Bronchial epithelial cell (primary cell): ENCODE measurements at regions not wholly inside any gene's neighbourhood (a gene's known extent, or its start where the extent isn't known, plus 50 kb on each side); places are given as distances from the start of the nearest gene placed in this dataset.
A peak's percentile ranks its signal among the peaks of the same experiment; 100 is the strongest.

ENCODE experiments used
- DNase-seq: peaks from one replicate; pipeline ENCODE4 v3.0.0-alpha.2; 2010; ENCODE audit warnings: low read depth
- FAIRE-seq: peaks from 2 replicates; lab custom pipeline; 2011; peaks lifted over from hg19 to GRCh38; lab: Jason Lieb, UNC
- H3K27me3 ChIP-seq: 2 replicates; pipeline ENCODE4 v1.5.1; 2011; ENCODE audit warnings: low read length; ENCODE audit not compliant: control insufficient read depth, insufficient read depth
- H3K36me3 ChIP-seq: 2 replicates; pipeline ENCODE4 v1.5.1; 2011; ENCODE audit warnings: low read length; ENCODE audit not compliant: control insufficient read depth, insufficient read depth
- H3K4me3 ChIP-seq: 2 replicates; pipeline ENCODE4 v1.5.1; 2011; ENCODE audit warnings: mild to moderate bottlenecking, low read depth, low read length, control low read depth
- TF ChIP-seq, protein P1 (sequence below): IDR thresholded peaks from 2 replicates; pipeline ENCODE4 v1.5.1; 2011; ENCODE audit warnings: mild to moderate bottlenecking, moderate library complexity, low read length, control low read depth, inconsistent platforms; ENCODE audit not compliant: insufficient read depth, severe bottlenecking

DNA sequence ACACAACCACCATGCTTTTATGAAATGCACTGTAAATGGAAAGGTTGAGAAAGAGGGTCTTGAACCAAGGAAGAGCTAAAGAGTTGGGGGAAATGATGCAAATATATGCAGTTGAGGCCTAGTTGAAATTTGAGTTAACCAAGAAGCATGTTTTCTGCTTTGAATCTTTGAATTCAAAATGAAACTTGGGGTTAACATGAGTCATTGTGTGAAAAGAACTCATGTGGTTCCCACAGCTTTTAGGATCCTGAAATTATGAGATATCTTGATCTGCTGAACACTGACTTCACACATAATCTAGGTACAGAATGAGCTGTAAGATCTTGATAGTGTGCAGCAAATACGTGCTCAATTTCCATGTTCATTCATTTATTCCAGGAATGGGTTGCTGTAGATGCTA is 422.9 kb upstream of the TRIB2 start:
- FAIRE-seq (no peak), DNase-seq (no peak)
- TF ChIP-seq, protein P1, sequence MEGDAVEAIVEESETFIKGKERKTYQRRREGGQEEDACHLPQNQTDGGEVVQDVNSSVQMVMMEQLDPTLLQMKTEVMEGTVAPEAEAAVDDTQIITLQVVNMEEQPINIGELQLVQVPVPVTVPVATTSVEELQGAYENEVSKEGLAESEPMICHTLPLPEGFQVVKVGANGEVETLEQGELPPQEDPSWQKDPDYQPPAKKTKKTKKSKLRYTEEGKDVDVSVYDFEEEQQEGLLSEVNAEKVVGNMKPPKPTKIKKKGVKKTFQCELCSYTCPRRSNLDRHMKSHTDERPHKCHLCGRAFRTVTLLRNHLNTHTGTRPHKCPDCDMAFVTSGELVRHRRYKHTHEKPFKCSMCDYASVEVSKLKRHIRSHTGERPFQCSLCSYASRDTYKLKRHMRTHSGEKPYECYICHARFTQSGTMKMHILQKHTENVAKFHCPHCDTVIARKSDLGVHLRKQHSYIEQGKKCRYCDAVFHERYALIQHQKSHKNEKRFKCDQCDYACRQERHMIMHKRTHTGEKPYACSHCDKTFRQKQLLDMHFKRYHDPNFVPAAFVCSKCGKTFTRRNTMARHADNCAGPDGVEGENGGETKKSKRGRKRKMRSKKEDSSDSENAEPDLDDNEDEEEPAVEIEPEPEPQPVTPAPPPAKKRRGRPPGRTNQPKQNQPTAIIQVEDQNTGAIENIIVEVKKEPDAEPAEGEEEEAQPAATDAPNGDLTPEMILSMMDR, result no peak
- no peaks in the 10 kb centered on the region for H3K27me3 ChIP-seq
- no peak overlapping the region for H3K4me3 ChIP-seq
- H3K36me3 ChIP-seq, result no peaks in the 10 kb centered on the region

- FAIRE-seq, result peak; percentile 82
- H3K36me3 ChIP-seq, result no peaks in the 10 kb centered on the region
Observed at GRCh38 chr2:12295856-12296519, 420.7 kb upstream of the TRIB2 start.

DNA sequence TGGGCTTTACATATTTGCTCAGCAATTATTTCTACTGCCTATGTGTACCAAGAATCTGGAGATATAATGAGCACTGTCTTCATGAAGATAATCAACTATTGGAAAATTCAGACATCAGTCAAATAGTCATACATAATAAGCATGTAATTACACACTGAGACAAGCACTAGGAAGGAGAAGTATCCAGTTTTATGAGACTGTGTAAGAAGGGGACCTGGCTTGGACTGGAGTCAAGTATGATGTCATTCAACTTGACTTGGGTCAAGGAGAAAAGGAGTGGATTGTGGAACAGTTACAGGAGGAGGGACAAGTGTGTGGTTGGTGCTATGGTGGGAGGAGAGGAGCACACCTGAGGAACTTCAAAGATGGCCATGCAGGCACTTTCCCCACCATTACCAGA is 419.8 kb upstream of the TRIB2 start:
- no peak for FAIRE-seq
- no peak overlapping the region for H3K4me3 ChIP-seq
- H3K36me3 ChIP-seq, result no peaks in the 10 kb centered on the region
- no peak for DNase-seq
- TF ChIP-seq, protein P1, result no peak
- no peaks in the 10 kb centered on the region for H3K27me3 ChIP-seq

More at GRCh38 chr2:12295856-12296519, 420.7 kb upstream of the TRIB2 start:
- DNase-seq, result no peak
- Histone ChIP-seq H3K4me3 (no peak overlapping the region), H3K27me3 (no peaks in the 10 kb centered on the region)
- TF ChIP-seq, protein P1, result no peak

DNA sequence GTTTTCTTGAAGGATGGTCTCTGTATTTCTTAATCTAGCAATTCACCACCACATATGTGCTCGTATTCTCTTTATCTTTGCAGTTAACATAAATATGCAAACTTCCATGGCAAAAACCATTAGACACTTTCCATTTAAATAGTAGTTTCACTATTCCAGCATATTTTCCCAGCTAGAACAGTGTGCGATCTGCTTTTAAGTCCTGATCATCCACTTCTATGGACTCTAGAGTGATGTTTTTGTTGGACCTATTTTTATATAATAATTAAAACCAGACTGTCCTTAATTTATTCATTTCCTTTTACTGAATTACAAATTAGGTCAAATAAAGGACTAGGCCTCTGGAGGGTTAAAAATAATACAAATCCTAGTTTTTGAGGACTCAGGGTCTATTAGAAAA is 418.4 kb upstream of the TRIB2 start:
- Histone ChIP-seq H3K36me3 (no peaks in the 10 kb centered on the region), H3K4me3 (no peak overlapping the region), H3K27me3 (no peaks in the 10 kb centered on the region)
- TF ChIP-seq, protein P1, result no peak
- DNase-seq (no peak), FAIRE-seq (no peak)

DNA sequence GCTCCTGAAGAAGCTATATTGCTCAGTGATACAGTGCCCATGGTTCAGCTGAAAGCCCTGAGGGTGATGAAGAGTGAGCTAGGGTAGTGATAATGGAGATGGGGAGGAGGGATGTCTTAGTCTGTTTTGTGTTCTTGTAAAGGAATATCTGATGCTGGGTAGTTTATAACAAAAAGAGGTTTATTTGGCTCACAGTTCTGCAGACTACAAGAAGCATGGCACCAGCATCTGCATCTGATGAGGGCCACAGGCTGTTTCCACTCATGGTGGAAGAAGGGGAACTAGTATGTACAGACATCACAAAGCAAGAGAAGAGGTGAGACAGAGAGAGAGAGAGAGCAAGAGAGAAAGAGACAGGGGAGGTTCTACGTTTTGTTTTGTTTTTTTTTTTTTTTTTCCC is 417.3 kb upstream of the TRIB2 start:
- no peaks in the 10 kb centered on the region for H3K36me3 ChIP-seq
- no peak overlapping the region for H3K4me3 ChIP-seq
- no peaks in the 10 kb centered on the region for H3K27me3 ChIP-seq
- FAIRE-seq, result no peak
- DNase-seq, result no peak
- TF ChIP-seq, protein P1, result no peak
